ENCODE measurements at regions not wholly inside any gene's neighbourhood (a gene's known extent, or its start where the extent isn't known, plus 50 kb on each side); places are given as distances from the start of the nearest gene placed in this dataset.

GRCh38 chr16:86906623-86907022, 328.3 kb downstream of the FOXL1 start:
- DNase-seq (ENCODE audit: low spot score): no peak
- ChIA-PET POLR2A (ENCODE audit: low non-redundant PET) (no interaction called here), CTCF (no interaction called here)
- TF ChIP-seq CTCF (conservative IDR thresholded peaks at IDR 0.05; ENCODE audit: low read depth): no peak
- H3K27ac ChIP-seq: no peak overlapping the region

GRCh38 chr16:86909359-86910160, 331.2 kb downstream of the FOXL1 start:
- H3K27ac ChIP-seq: no peak overlapping the region
- TF ChIP-seq CTCF (conservative IDR thresholded peaks at IDR 0.05; ENCODE audit: low read depth): no peak
- POLR2A ChIA-PET (ENCODE audit: low non-redundant PET): no interaction called here
- CTCF ChIA-PET: no interaction called here
- no peak for DNase-seq (ENCODE audit: low spot score)

GRCh38 chr16:86910161-86910769, 331.9 kb downstream of the FOXL1 start:
- no peak for DNase-seq (ENCODE audit: low spot score)
- no peak overlapping the region for H3K27ac ChIP-seq
- ChIA-PET POLR2A (ENCODE audit: low non-redundant PET) (no interaction called here), CTCF (no interaction called here)
- no peak for TF ChIP-seq CTCF (conservative IDR thresholded peaks at IDR 0.05; ENCODE audit: low read depth)

GRCh38 chr16:86911437-86911958, 333.1 kb downstream of the FOXL1 start:
- no peak for DNase-seq (ENCODE audit: low spot score)
- ChIA-PET CTCF (no interaction called here), POLR2A (ENCODE audit: low non-redundant PET) (no interaction called here)
- no peak overlapping the region for H3K27ac ChIP-seq
- TF ChIP-seq CTCF (conservative IDR thresholded peaks at IDR 0.05; ENCODE audit: low read depth): no peak

GRCh38 chr16:86913886-86914285, 335.5 kb downstream of the FOXL1 start:
- POLR2A ChIA-PET (ENCODE audit: low non-redundant PET): no interaction called here
- H3K27ac ChIP-seq: no peak overlapping the region
- CTCF ChIA-PET: no interaction called here
- no peak for TF ChIP-seq CTCF (conservative IDR thresholded peaks at IDR 0.05; ENCODE audit: low read depth)
- no peak for DNase-seq (ENCODE audit: low spot score)

- CTCF ChIA-PET: interaction anchor here (0.7 to 0.9 kb wide), 2 partner anchors 162 to 309 kb away, joined by 3 to 4 read pairs; no protein-coding TSS in a partner anchor
- TF ChIP-seq CTCF (conservative IDR thresholded peaks at IDR 0.05; ENCODE audit: low read depth): no peak
- POLR2A ChIA-PET (ENCODE audit: low non-redundant PET): no interaction called here
- no peak for DNase-seq (ENCODE audit: low spot score)
- no peak overlapping the region for H3K27ac ChIP-seq
These were observed 336.7 kb downstream of the FOXL1 start for GRCh38 chr16:86914876-86915717.

All from RWPE1 (cell line).